Loucy (cell line): ENCODE measurements at regions not wholly inside any gene's neighbourhood (a gene's known extent, or its start where the extent isn't known, plus 50 kb on each side); places are given as distances from the start of the nearest gene placed in this dataset.

Source experiments
- CTCF ChIP-seq: fragments of 200-600 bp; sonication (generic); conservative IDR thresholded peaks from 2 replicates; pipeline ENCODE4 v1.5.1; 2014; ENCODE audit warnings: mild to moderate bottlenecking, antibody characterized with exemption, low read length
- EZH2phosphoT487 ChIP-seq: fragments of 200-600 bp; IDR thresholded peaks from 2 replicates; pipeline ENCODE4 v1.6.1; 2018; ENCODE audit warnings: antibody characterized with exemption, mild to moderate bottlenecking, moderate library complexity, borderline replicate concordance

- TF ChIP-seq CTCF (no peak), EZH2phosphoT487 (no peak)
Measured at GRCh38 chr3:165476399-165477060, 280.3 kb upstream of the SLITRK3 start.
